ENCODE measurements at regions not wholly inside any gene's neighbourhood (a gene's known extent, or its start where the extent isn't known, plus 50 kb on each side); places are given as distances from the start of the nearest gene placed in this dataset.

DNA sequence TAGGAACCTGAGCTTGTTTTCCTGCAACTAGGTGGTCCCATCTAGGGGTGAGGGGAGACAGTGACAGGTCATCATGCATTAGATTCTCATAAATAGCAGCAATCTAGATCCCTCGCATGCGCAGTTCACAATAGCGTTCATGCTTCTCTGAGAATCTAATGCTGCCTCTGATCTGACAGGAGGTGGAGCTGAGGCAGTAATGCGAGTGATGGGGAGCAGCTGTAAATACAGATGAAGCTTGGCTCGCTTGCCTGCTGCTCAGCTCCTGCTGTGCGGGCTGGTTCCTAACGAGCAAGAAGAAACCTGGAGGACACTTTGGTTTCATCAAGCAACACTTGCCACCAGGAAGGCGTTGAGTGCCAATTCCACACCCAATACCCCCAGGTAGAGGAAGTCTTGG lies 95.1 kb upstream of the OLIG2 start:
- Histone ChIP-seq H3K79me1 (ENCODE audit: low read depth, low read length) (no peaks in the 10 kb centered on the region), H3K23ac (ENCODE audit: insufficient read length) (no peak overlapping the region), H3K9me3 (ENCODE audit: insufficient read depth in 2 of 2, low read depth in 1 of 2, low read length in 1 of 2) (no peaks in the 10 kb centered on the region), H3K14ac (ENCODE audit: insufficient read length) (no peak overlapping the region), H3K27ac (ENCODE audit: low read depth, low read length) (no peak overlapping the region), H4K5ac (ENCODE audit: insufficient read length, low read depth, low read length) (no peak overlapping the region), H2BK5ac (ENCODE audit: low read depth, low read length) (no peak overlapping the region), H2AFZ (ENCODE audit: low read length) (no peak overlapping the region), H4K91ac (replicated peaks; ENCODE audit: insufficient read length, low read length) (no peak overlapping the region), H2BK20ac (ENCODE audit: low read length) (no peak overlapping the region), H4K8ac (ENCODE audit: extremely low read depth, insufficient read depth, low read length) (no peak overlapping the region), H3K79me2 (ENCODE audit: control insufficient read depth in 1 of 2, insufficient read depth in 2 of 2, low read length in 2 of 2) (no peaks in the 10 kb centered on the region), H3K4me3 (ENCODE audit: extremely low read depth in 1 of 4, insufficient read depth in 2 of 4, low read depth in 3 of 4, low read length in 4 of 4) (no peak overlapping the region), H2BK12ac (ENCODE audit: low read depth, low read length) (no peak overlapping the region), H4K20me1 (replicated peaks in 1 of 2; ENCODE audit: control insufficient read depth in 1 of 2, insufficient read depth in 2 of 2, low read length in 2 of 2) (no peaks in the 10 kb centered on the region), H2BK15ac (ENCODE audit: low read length) (no peak overlapping the region), H3K4me2 (ENCODE audit: insufficient read depth in 1 of 2, low read depth in 2 of 2, low read length in 2 of 2) (no peak overlapping the region), H3K36me3 (ENCODE audit: control insufficient read depth in 2 of 4, insufficient read depth in 4 of 4, low read length in 3 of 4) (no peaks in the 10 kb centered on the region), H2BK120ac (replicated peaks; ENCODE audit: low read depth, low read length) (no peak overlapping the region), H3K56ac (replicated peaks; ENCODE audit: insufficient read length, low read depth, low read length) (no peak overlapping the region), H3K4me1 (replicated peaks in 1 of 4; ENCODE audit: control insufficient read depth in 3 of 4, insufficient read depth in 4 of 4, low read length in 3 of 4) (peaks cover 0 to 3% (median 0%) of the 10 kb centered on the region in 4 experiments; a peak in 1 of 7 replicates), H3K9ac (replicated peaks in 1 of 4; ENCODE audit: extremely low read depth in 1 of 4, low read depth in 3 of 4, low read length in 3 of 4) (no peak overlapping the region), H2AK5ac (ENCODE audit: low read depth, low read length) (no peak overlapping the region), H3K27me3 (replicated peaks in 1 of 4; ENCODE audit: control insufficient read depth in 3 of 4, extremely low read depth in 1 of 4, insufficient read depth in 3 of 4, low read length in 3 of 4) (no peaks in the 10 kb centered on the region; a peak in 1 of 7 replicates), H3K23me2 (ENCODE audit: low read depth, low read length) (no peaks in the 10 kb centered on the region), H3K4ac (replicated peaks; ENCODE audit: insufficient read length, low read depth, low read length) (no peak overlapping the region), H3K18ac (ENCODE audit: extremely low read depth, low read length) (no peak overlapping the region)
- ChIA-PET CTCF (ENCODE audit: partially characterized antibody) (interaction anchor here (1.6 to 2.9 kb wide), 3 partner anchors 9 to 197 kb away, joined by 4 to 17 read pairs (median 7); no protein-coding TSS in a partner anchor), POLR2A (ENCODE audit: partially characterized antibody) (no interaction called here)
- no peak for FAIRE-seq
- 88% methylated on average over 8 of the region's 8 CpGs; no CpG with 5 or more reads in 1 of the 2 experiments for WGBS, 2 experiments (ENCODE audit: extremely low coverage in 1 of 2, insufficient coverage in 1 of 2, insufficient read length in 1 of 2, insufficient replicate concordance in 2 of 2, low coverage in 1 of 2, low lambda C conversion rate in 2 of 2, missing lambda C conversion rate in 1 of 2)
- TF ChIP-seq GABPA (IDR thresholded peaks at IDR 0.05; ENCODE audit: borderline replicate concordance, insufficient read depth, low read length) (no peak), FOSL1 (IDR thresholded peaks at IDR 0.05; ENCODE audit: insufficient read depth, low read depth, low read length) (no peak), CHD1 (IDR thresholded peaks at IDR 0.05; ENCODE audit: low read depth, low read length) (no peak), RBBP5 (IDR thresholded peaks at IDR 0.05; ENCODE audit: borderline replicate concordance, low read depth, low read length) (no peak)
- TF ChIP-seq, protein P1, sequence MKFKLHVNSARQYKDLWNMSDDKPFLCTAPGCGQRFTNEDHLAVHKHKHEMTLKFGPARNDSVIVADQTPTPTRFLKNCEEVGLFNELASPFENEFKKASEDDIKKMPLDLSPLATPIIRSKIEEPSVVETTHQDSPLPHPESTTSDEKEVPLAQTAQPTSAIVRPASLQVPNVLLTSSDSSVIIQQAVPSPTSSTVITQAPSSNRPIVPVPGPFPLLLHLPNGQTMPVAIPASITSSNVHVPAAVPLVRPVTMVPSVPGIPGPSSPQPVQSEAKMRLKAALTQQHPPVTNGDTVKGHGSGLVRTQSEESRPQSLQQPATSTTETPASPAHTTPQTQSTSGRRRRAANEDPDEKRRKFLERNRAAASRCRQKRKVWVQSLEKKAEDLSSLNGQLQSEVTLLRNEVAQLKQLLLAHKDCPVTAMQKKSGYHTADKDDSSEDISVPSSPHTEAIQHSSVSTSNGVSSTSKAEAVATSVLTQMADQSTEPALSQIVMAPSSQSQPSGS (IDR thresholded peaks at IDR 0.05; ENCODE audit: low read length) = no peak
- TF ChIP-seq, protein P2, sequence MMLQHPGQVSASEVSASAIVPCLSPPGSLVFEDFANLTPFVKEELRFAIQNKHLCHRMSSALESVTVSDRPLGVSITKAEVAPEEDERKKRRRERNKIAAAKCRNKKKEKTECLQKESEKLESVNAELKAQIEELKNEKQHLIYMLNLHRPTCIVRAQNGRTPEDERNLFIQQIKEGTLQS (IDR thresholded peaks at IDR 0.05; ENCODE audit: insufficient read depth, low read depth, low read length) = no peak
- DNase-seq (ENCODE audit: low read depth in 1 of 2, low spot score in 2 of 2) = no peak
